ENCODE measurements at regions not wholly inside any gene's neighbourhood (a gene's known extent, or its start where the extent isn't known, plus 50 kb on each side); places are given as distances from the start of the nearest gene placed in this dataset.

DNA sequence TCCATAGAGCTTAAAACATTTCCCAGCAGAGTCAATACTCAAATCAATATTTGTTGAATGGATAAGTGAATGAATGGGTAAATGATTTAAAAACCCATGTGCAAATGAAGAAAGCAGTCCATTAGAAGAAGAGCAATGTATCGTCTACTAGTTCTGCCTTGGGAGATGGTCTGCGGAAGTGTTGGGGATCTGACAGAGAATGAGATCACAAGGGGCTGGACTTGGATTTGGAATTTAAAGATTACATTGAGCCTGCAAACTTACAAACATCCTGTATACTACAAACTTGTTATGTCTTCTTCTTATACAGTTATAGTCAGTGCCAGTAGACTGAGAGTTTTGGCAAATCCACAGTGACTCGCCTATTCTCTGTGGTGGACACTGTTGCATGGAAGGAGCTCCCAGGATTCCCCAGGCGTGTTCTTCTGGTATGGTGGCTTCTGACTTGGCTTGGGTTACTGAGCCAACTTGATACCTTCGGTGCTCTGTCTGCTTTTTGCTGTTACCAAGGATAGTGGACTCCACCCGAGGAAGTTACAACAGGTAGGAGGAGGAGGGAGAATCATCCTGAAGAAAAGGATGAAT, 163.3 kb upstream of the SERPINE2 start:
- TF ChIP-seq, protein P1, sequence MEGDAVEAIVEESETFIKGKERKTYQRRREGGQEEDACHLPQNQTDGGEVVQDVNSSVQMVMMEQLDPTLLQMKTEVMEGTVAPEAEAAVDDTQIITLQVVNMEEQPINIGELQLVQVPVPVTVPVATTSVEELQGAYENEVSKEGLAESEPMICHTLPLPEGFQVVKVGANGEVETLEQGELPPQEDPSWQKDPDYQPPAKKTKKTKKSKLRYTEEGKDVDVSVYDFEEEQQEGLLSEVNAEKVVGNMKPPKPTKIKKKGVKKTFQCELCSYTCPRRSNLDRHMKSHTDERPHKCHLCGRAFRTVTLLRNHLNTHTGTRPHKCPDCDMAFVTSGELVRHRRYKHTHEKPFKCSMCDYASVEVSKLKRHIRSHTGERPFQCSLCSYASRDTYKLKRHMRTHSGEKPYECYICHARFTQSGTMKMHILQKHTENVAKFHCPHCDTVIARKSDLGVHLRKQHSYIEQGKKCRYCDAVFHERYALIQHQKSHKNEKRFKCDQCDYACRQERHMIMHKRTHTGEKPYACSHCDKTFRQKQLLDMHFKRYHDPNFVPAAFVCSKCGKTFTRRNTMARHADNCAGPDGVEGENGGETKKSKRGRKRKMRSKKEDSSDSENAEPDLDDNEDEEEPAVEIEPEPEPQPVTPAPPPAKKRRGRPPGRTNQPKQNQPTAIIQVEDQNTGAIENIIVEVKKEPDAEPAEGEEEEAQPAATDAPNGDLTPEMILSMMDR (IDR thresholded peaks at IDR 0.05), result no peak
- no peaks in the 10 kb centered on the region for H3K9me3 ChIP-seq
- no peak overlapping the region for H3K4me3 ChIP-seq
- no peaks in the 10 kb centered on the region for H3K36me3 ChIP-seq (ENCODE audit: insufficient read depth in 1 of 2, low read depth in 1 of 2)
- no peak overlapping the region for H3K27ac ChIP-seq
- 86 to 88% (median 87%) methylated on average over 6 of the region's 6 CpGs for WGBS, 3 donors
- intact Hi-C loops (cut with DNase I), result no loop called here
- no peak for DNase-seq
- no peak for ATAC-seq
- H3K27me3 ChIP-seq (ENCODE audit: insufficient read depth in 3 of 3, low read length in 2 of 3), result no peaks in the 10 kb centered on the region
- no peaks in the 10 kb centered on the region for H3K4me1 ChIP-seq

DNA sequence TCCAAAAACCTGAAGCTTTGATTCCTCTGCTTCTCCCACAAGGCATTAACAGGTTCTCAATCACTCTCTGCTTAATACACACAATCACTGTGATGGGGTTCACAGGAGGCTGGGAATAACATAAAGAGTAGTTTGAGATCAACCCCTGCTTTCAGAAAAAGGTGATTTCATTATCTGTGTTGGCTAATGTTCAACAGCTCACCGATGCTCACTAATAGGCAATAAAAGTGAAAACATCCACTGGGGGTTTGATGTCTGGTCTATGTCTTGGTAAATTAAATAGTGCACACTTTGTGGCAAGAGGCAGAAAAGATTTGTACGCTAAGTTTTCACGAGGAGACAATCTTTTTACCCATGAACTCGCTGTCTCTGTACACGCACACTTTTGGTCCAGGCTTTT, 159.3 kb upstream of the SERPINE2 start:
- intact Hi-C loops (cut with DNase I), result no loop called here
- no peak overlapping the region for H3K27ac ChIP-seq
- TF ChIP-seq, protein P1 (IDR thresholded peaks at IDR 0.05), result no peak
- no peaks in the 10 kb centered on the region for H3K9me3 ChIP-seq
- H3K4me1 ChIP-seq, result no peaks in the 10 kb centered on the region
- H3K27me3 ChIP-seq (ENCODE audit: insufficient read depth in 3 of 3, low read length in 2 of 3), result peaks cover 0 to 3% (median 0%) of the 10 kb centered on the region in 3 donors
- WGBS, 3 donors, result 83 to 86% (median 85%) methylated on average over 5 of the region's 5 CpGs
- no peak for ATAC-seq
- H3K36me3 ChIP-seq (ENCODE audit: insufficient read depth in 1 of 2, low read depth in 1 of 2), result no peaks in the 10 kb centered on the region
- no peak overlapping the region for H3K4me3 ChIP-seq
- no peak for DNase-seq

DNA sequence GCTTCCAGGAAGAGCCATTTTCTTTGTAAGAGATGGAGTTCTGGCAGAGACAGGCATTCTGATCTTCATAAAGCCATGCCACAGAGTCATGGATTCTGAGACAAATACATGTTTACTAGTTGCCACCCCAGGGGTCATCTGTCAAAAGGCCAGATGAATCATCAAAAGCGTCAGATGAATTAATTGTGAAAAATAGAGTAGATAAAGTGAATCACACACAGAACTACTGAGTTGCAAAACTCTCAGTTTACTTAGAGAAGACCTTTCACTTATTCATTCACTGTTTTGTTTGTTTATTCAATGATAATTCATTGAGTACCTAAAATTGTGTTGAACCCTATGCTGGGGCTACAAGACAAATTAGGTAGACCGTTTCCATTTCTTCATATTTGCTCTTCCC, 157.7 kb upstream of the SERPINE2 start:
- H3K4me3 ChIP-seq, result no peak overlapping the region
- H3K36me3 ChIP-seq (ENCODE audit: insufficient read depth in 1 of 2, low read depth in 1 of 2), result no peaks in the 10 kb centered on the region
- ATAC-seq (no peak), DNase-seq (no peak)
- TF ChIP-seq, protein P1 (IDR thresholded peaks at IDR 0.05), result no peak
- H3K27ac ChIP-seq, result no peak overlapping the region
- WGBS, 3 donors, result 64 to 84% (median 69%) methylated on average over 2 of the region's 2 CpGs
- intact Hi-C loops (cut with DNase I), result no loop called here
- peaks cover 0 to 3% (median 0%) of the 10 kb centered on the region in 3 donors for H3K27me3 ChIP-seq (ENCODE audit: insufficient read depth in 3 of 3, low read length in 2 of 3)
- H3K9me3 ChIP-seq, result no peaks in the 10 kb centered on the region
- H3K4me1 ChIP-seq, result no peaks in the 10 kb centered on the region

DNA sequence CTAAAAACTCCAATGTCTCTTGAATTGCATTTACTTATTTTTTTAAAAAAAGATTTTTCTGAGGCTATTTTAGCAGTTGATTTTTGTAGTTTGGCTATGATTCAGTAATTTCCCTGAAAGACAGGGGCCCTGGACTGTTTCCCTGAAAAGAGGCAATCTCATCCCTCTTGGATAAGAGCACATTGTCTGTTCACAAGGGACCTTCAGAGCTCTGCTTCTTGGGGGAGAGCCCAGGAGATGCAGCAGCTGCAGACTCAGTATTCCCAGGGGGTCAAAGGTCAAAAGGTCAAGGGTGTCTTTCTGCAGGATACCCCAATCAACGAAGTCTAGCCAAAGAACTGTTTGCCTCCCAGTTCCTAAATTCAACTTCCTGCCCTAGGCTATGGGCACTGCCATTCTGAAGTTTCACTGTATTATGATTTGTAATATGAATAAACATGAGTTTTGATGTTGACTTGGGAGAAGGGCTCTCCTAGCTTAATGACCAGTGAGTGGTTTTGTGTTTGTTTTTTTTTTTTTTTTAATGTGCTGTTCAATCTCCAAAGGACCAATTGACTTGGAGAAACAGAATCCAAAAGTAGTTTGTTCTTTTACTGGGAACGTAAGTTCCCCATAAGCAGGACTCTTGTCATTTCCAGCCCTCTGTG, 157.0 kb upstream of the SERPINE2 start:
- Histone ChIP-seq H3K9me3 (no peaks in the 10 kb centered on the region), H3K4me1 (no peaks in the 10 kb centered on the region), H3K36me3 (ENCODE audit: insufficient read depth in 1 of 2, low read depth in 1 of 2) (no peaks in the 10 kb centered on the region), H3K27ac (no peak overlapping the region), H3K27me3 (ENCODE audit: insufficient read depth in 3 of 3, low read length in 2 of 3) (peaks cover 0 to 8% (median 0%) of the 10 kb centered on the region in 3 donors), H3K4me3 (no peak overlapping the region)
- ATAC-seq, result peak in 2 of 4 donors; percentile 45 to 57
- TF ChIP-seq, protein P1 (IDR thresholded peaks at IDR 0.05), result no peak
- peak in 1 of 2 donors; percentile 48 for DNase-seq
- intact Hi-C loops (cut with DNase I), result no loop called here
- WGBS, 3 donors, result 28 to 34% (median 29%) methylated on average over 2 of the region's 2 CpGs

Measured in psoas muscle (tissue), 7 donors.